Keratinocyte (primary cell): ENCODE measurements at regions not wholly inside any gene's neighbourhood (a gene's known extent, or its start where the extent isn't known, plus 50 kb on each side); places are given as distances from the start of the nearest gene placed in this dataset.

Experiments
- DNase-seq: peaks from one replicate; pipeline ENCODE4 v3.0.0-alpha.2; 2011; ENCODE audit warnings: low read depth, missing footprints, low spot score
- FAIRE-seq: peaks from 2 replicates; lab custom pipeline; 2011; peaks lifted over from hg19 to GRCh38; lab: Jason Lieb, UNC
- H2AFZ ChIP-seq: 2 replicates; pipeline ENCODE4 v1.6.0; 2012; ENCODE audit warnings: low read length, control low read depth, inconsistent platforms; ENCODE audit not compliant: control insufficient read depth
- H3K27ac ChIP-seq: 2 replicates; pipeline ENCODE4 v1.5.1; 2011; ENCODE audit warnings: low read length; ENCODE audit not compliant: control insufficient read depth, insufficient read depth
- H3K27me3 ChIP-seq: 3 replicates; pipeline ENCODE4 v1.6.0; 2011; ENCODE audit warnings: low read length; ENCODE audit not compliant: control insufficient read depth, insufficient read depth; ENCODE audit errors: extremely low read depth
- H3K36me3 ChIP-seq, 2 experiments: 2 replicates in 1 of 2; 3 replicates in 1 of 2; pipeline ENCODE4 v1.5.1; 2011; ENCODE audit warnings: low read length in 2 of 2, mild to moderate bottlenecking in 1 of 2; ENCODE audit not compliant: control insufficient read depth in 2 of 2, insufficient read depth in 2 of 2; ENCODE audit errors: extremely low read depth in 1 of 2
- H3K4me1 ChIP-seq: 3 replicates; pipeline ENCODE4 v1.5.1; 2011; ENCODE audit warnings: low read length; ENCODE audit not compliant: control insufficient read depth, insufficient read depth; ENCODE audit errors: extremely low read depth
- H3K4me2 ChIP-seq: 3 replicates; pipeline ENCODE4 v1.6.0; 2011; ENCODE audit warnings: low read depth, low read length; ENCODE audit not compliant: control insufficient read depth, insufficient read depth; ENCODE audit errors: extremely low read depth
- H3K4me3 ChIP-seq, 3 experiments: fragments of 200-600 bp in 1 of 3; sonication (generic) in 1 of 3; 2 replicates in 2 of 3; 3 replicates in 1 of 3; pipeline ENCODE4 v1.5.1; 2011 to 2016; ENCODE audit warnings: low read length in 3 of 3, mild to moderate bottlenecking in 3 of 3, control low read depth in 2 of 3, inconsistent platforms in 1 of 3, low read depth in 1 of 3, mixed read lengths in 1 of 3, mixed run types in 1 of 3, moderate library complexity in 1 of 3; ENCODE audit not compliant: control insufficient read depth in 2 of 3, insufficient read depth in 2 of 3; ENCODE audit errors: extremely low read depth in 1 of 3
- H3K79me2 ChIP-seq: 2 replicates; pipeline ENCODE4 v1.6.0; 2012; ENCODE audit warnings: low read length; ENCODE audit not compliant: control insufficient read depth, insufficient read depth
- H3K9ac ChIP-seq: 3 replicates; pipeline ENCODE4 v1.6.0; 2011; ENCODE audit warnings: low read length; ENCODE audit not compliant: control insufficient read depth, insufficient read depth; ENCODE audit errors: extremely low read depth
- H3K9me1 ChIP-seq: 3 replicates; pipeline ENCODE4 v1.6.0; 2011; ENCODE audit warnings: low read length; ENCODE audit not compliant: control insufficient read depth, insufficient read depth; ENCODE audit errors: extremely low read depth
- H3K9me3 ChIP-seq: 2 replicates; pipeline ENCODE4 v1.5.1; 2012; ENCODE audit warnings: low read depth, low read length; ENCODE audit not compliant: control insufficient read depth
- H4K20me1 ChIP-seq: 3 replicates; pipeline ENCODE4 v1.6.0; 2011; ENCODE audit warnings: low read length; ENCODE audit not compliant: control insufficient read depth, insufficient read depth; ENCODE audit errors: extremely low read depth
- CTCF ChIP-seq, 3 experiments: IDR thresholded peaks in 1 of 3; conservative IDR thresholded peaks in 1 of 3; optimal IDR thresholded peaks in 1 of 3; 2 replicates in 2 of 3; 3 replicates in 1 of 3; pipeline versions ENCODE3 to v1.5.1; 2011; ENCODE audit warnings: low read length in 3 of 3, mild to moderate bottlenecking in 3 of 3, moderate library complexity in 2 of 3, control low read depth in 1 of 3, inconsistent platforms in 1 of 3; ENCODE audit not compliant: insufficient read depth in 2 of 3; ENCODE audit errors: extremely low read depth in 1 of 3
- EZH2 ChIP-seq: IDR thresholded peaks from one replicate; pipeline ENCODE4 v1.6.1; 2012; ENCODE audit warnings: inconsistent platforms, mild to moderate bottlenecking, low read length, moderate library complexity
- dilution Hi-C: fragments of 300-500 bp; cut with MboI; formaldehyde crosslinking; loops from one replicate; pipeline ENCODE4 v1.7.0; 2020; ENCODE audit warnings: low sequenced_read_pairs; ENCODE audit not compliant: extremely low pct_ligation_motif_present

- Histone ChIP-seq H3K4me2 (peak overlapping the region; percentile 74), H4K20me1 (no peaks in the 10 kb centered on the region), H3K36me3 (no peaks in the 10 kb centered on the region), H3K79me2 (no peaks in the 10 kb centered on the region), H3K9ac (peak overlapping the region; percentile 77), H3K27me3 (no peaks in the 10 kb centered on the region), H3K9me1 (no peaks in the 10 kb centered on the region), H2AFZ (peak overlapping the region; percentile 87), H3K9me3 (no peaks in the 10 kb centered on the region), H3K27ac (peak overlapping the region; percentile 76), H3K4me1 (peaks cover 30% of the 10 kb centered on the region), H3K4me3 (peak overlapping the region; percentile 18 to 62 (median 48))
- FAIRE-seq, result no peak
- TF ChIP-seq CTCF (optimal IDR thresholded peaks at IDR 0.05 in 1 of 3, IDR thresholded peaks at IDR 0.05 in 1 of 3, conservative IDR thresholded peaks at IDR 0.05 in 1 of 3; ENCODE audit: extremely low read depth in 1 of 3, insufficient read depth in 2 of 3, low read length in 3 of 3), result no peak
- no peak for TF ChIP-seq EZH2
- no peak for DNase-seq
- dilution Hi-C loops, result no loop called here
Observed at GRCh38 chr6:26272171-26272637, 92.8 kb upstream of the BTN3A2 start.

GRCh38 chr6:26273673-26274588 is 91.1 kb upstream of the BTN3A2 start:
- Histone ChIP-seq H2AFZ (peak overlapping the region; percentile 93), H3K9me3 (no peaks in the 10 kb centered on the region), H3K27ac (peak overlapping the region; percentile 76)

More at GRCh38 chr6:26273673-26274588, 91.1 kb upstream of the BTN3A2 start:
- peak overlapping the region; percentile 74 for H3K4me2 ChIP-seq
- H3K4me3 ChIP-seq, result peak overlapping the region; percentile 36 to 75 (median 62)
- H3K36me3 ChIP-seq, result no peaks in the 10 kb centered on the region
- FAIRE-seq (no peak), DNase-seq (no peak)
- H3K9ac ChIP-seq, result peak overlapping the region; percentile 89
- no peaks in the 10 kb centered on the region for H3K27me3 ChIP-seq
- no peak for TF ChIP-seq EZH2
- TF ChIP-seq CTCF (optimal IDR thresholded peaks at IDR 0.05 in 1 of 3, IDR thresholded peaks at IDR 0.05 in 1 of 3, conservative IDR thresholded peaks at IDR 0.05 in 1 of 3; ENCODE audit: extremely low read depth in 1 of 3, insufficient read depth in 2 of 3, low read length in 3 of 3), result no peak
- dilution Hi-C loops, result no loop called here
- peaks cover 30% of the 10 kb centered on the region for H3K4me1 ChIP-seq
- H3K79me2 ChIP-seq, result no peaks in the 10 kb centered on the region
- no peaks in the 10 kb centered on the region for H4K20me1 ChIP-seq
- H3K9me1 ChIP-seq, result no peaks in the 10 kb centered on the region
